ENCODE measurements at regions not wholly inside any gene's neighbourhood (a gene's known extent, or its start where the extent isn't known, plus 50 kb on each side); places are given as distances from the start of the nearest gene placed in this dataset.

DNA sequence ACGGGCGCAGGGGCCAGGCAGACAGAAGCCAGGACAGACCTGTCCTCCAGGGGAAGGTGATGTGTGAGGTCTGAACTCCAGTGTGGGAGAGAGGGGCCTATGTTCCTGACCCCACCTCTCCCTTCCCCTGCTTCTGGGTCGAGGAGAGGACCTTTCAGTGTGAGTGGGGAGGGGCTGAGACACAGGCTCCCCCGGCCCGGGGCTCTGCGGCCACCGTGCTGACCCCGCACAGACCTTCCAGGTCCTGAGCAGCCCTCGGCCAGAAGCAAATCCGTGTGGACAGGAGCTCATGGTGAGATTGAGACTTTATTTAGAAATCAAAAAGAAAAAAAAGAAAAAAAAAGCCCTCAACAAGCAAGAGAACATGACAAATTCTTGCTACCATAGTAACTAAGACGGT is 680.5 kb downstream of the BRD1 start:
- no peak overlapping the region for H2BK12ac ChIP-seq (ENCODE audit: low read length)
- WGBS, 2 donors (ENCODE audit: extremely low coverage in 2 of 2, insufficient read length in 2 of 2, insufficient replicate concordance in 1 of 2), result no CpG with 5 or more reads among the region's 11 CpGs
- peak overlapping the region; percentile 33 for H3K9ac ChIP-seq (ENCODE audit: low read depth, low read length, poor library complexity)
- no peak overlapping the region for H2AK5ac ChIP-seq (ENCODE audit: low read depth, low read length)
- peak overlapping the region; percentile 61 for H3K18ac ChIP-seq (ENCODE audit: low read length)
- H3K36me3 ChIP-seq (replicated peaks in 1 of 2; ENCODE audit: control insufficient read depth in 2 of 2, insufficient read depth in 2 of 2, low read length in 2 of 2), result no peaks in the 10 kb centered on the region
- H3K4me3 ChIP-seq (ENCODE audit: low read length in 2 of 2), result no peak overlapping the region
- no peak overlapping the region for H3K23ac ChIP-seq (ENCODE audit: low read depth, low read length, poor library complexity)
- H2BK120ac ChIP-seq (ENCODE audit: low read depth, low read length), result no peak overlapping the region
- no peaks in the 10 kb centered on the region for H3K79me1 ChIP-seq (ENCODE audit: low read depth, low read length)
- no peak overlapping the region for H2AFZ ChIP-seq (ENCODE audit: low read length)
- H2BK5ac ChIP-seq (ENCODE audit: low read length), result peak overlapping the region; percentile 73
- no peak overlapping the region for H3K4ac ChIP-seq (ENCODE audit: low read length)
- no peak overlapping the region for H4K91ac ChIP-seq (ENCODE audit: low read depth, low read length, poor library complexity)
- no peak overlapping the region for H3K14ac ChIP-seq (ENCODE audit: low read length)
- no peaks in the 10 kb centered on the region for H3K27me3 ChIP-seq (ENCODE audit: control insufficient read depth in 3 of 3, insufficient read depth in 3 of 3, low read depth in 1 of 3, low read length in 3 of 3)
- no peaks in the 10 kb centered on the region for H3K9me3 ChIP-seq (replicated peaks in 1 of 2; ENCODE audit: control insufficient read depth in 2 of 2, insufficient read depth in 1 of 2, low read depth in 1 of 2, low read length in 2 of 2)
- no peak for DNase-seq (ENCODE audit: low spot score)
- peaks cover 0 to 17% of the 10 kb centered on the region in 2 donors for H3K4me1 ChIP-seq (ENCODE audit: control insufficient read depth in 2 of 2, insufficient read depth in 1 of 2, low read depth in 1 of 2, low read length in 2 of 2)
- H3K27ac ChIP-seq (replicated peaks; ENCODE audit: low read length), result no peak overlapping the region
- no peak overlapping the region for H3K4me2 ChIP-seq (ENCODE audit: insufficient read depth, low read length, poor library complexity, severe bottlenecking)
- H2BK15ac ChIP-seq (ENCODE audit: low read length), result peak overlapping the region; percentile 39
- H4K8ac ChIP-seq (ENCODE audit: low read depth, low read length), result no peak overlapping the region

- Histone ChIP-seq H3K27ac (replicated peaks; ENCODE audit: low read length) (no peak overlapping the region), H2AK5ac (ENCODE audit: low read depth, low read length) (peak overlapping the region; percentile 32), H3K4me2 (ENCODE audit: insufficient read depth, low read length, poor library complexity, severe bottlenecking) (no peak overlapping the region), H2BK5ac (ENCODE audit: low read length) (peak overlapping the region; percentile 73), H3K18ac (ENCODE audit: low read length) (peak overlapping the region; percentile 61), H2AFZ (ENCODE audit: low read length) (no peak overlapping the region), H3K4me3 (ENCODE audit: low read length in 2 of 2) (no peak overlapping the region), H2BK15ac (ENCODE audit: low read length) (no peak overlapping the region), H2BK12ac (ENCODE audit: low read length) (no peak overlapping the region), H4K91ac (ENCODE audit: low read depth, low read length, poor library complexity) (no peak overlapping the region), H3K4ac (ENCODE audit: low read length) (no peak overlapping the region), H3K27me3 (ENCODE audit: control insufficient read depth in 3 of 3, insufficient read depth in 3 of 3, low read depth in 1 of 3, low read length in 3 of 3) (no peaks in the 10 kb centered on the region), H3K14ac (ENCODE audit: low read length) (no peak overlapping the region), H4K8ac (ENCODE audit: low read depth, low read length) (no peak overlapping the region), H3K36me3 (replicated peaks in 1 of 2; ENCODE audit: control insufficient read depth in 2 of 2, insufficient read depth in 2 of 2, low read length in 2 of 2) (no peaks in the 10 kb centered on the region), H3K9ac (ENCODE audit: low read depth, low read length, poor library complexity) (no peak overlapping the region), H3K9me3 (replicated peaks in 1 of 2; ENCODE audit: control insufficient read depth in 2 of 2, insufficient read depth in 1 of 2, low read depth in 1 of 2, low read length in 2 of 2) (no peaks in the 10 kb centered on the region), H3K23ac (ENCODE audit: low read depth, low read length, poor library complexity) (no peak overlapping the region), H2BK120ac (ENCODE audit: low read depth, low read length) (no peak overlapping the region), H3K79me1 (ENCODE audit: low read depth, low read length) (no peaks in the 10 kb centered on the region), H3K4me1 (ENCODE audit: control insufficient read depth in 2 of 2, insufficient read depth in 1 of 2, low read depth in 1 of 2, low read length in 2 of 2) (peaks cover 0 to 11% of the 10 kb centered on the region in 2 donors)
- no CpG with 5 or more reads among the region's 6 CpGs for WGBS, 2 donors (ENCODE audit: extremely low coverage in 2 of 2, insufficient read length in 2 of 2, insufficient replicate concordance in 1 of 2)
- DNase-seq (ENCODE audit: low spot score), result no peak
Observed at GRCh38 chr22:49146511-49146910, 681.2 kb downstream of the BRD1 start.

GRCh38 chr22:49143812-49144211 is 683.9 kb downstream of the BRD1 start:
- no CpG with 5 or more reads among the region's 3 CpGs for WGBS, 2 donors (ENCODE audit: extremely low coverage in 2 of 2, insufficient read length in 2 of 2, insufficient replicate concordance in 1 of 2)

GRCh38 chr22:49142891-49143290 is 684.8 kb downstream of the BRD1 start:
- H3K27me3 ChIP-seq (ENCODE audit: control insufficient read depth in 3 of 3, insufficient read depth in 3 of 3, low read depth in 1 of 3, low read length in 3 of 3), result no peaks in the 10 kb centered on the region
- no peak overlapping the region for H2AK5ac ChIP-seq (ENCODE audit: low read depth, low read length)
- H2AFZ ChIP-seq (ENCODE audit: low read length), result no peak overlapping the region
- no peak for DNase-seq (ENCODE audit: low spot score)
- no peak overlapping the region for H2BK15ac ChIP-seq (ENCODE audit: low read length)
- H3K9me3 ChIP-seq (replicated peaks in 1 of 2; ENCODE audit: control insufficient read depth in 2 of 2, insufficient read depth in 1 of 2, low read depth in 1 of 2, low read length in 2 of 2), result no peaks in the 10 kb centered on the region
- peaks cover 3% of the 10 kb centered on the region for H3K79me1 ChIP-seq (ENCODE audit: low read depth, low read length)
- H4K8ac ChIP-seq (ENCODE audit: low read depth, low read length), result no peak overlapping the region
- H2BK12ac ChIP-seq (ENCODE audit: low read length), result no peak overlapping the region
- H3K36me3 ChIP-seq (replicated peaks in 1 of 2; ENCODE audit: control insufficient read depth in 2 of 2, insufficient read depth in 2 of 2, low read length in 2 of 2), result no peaks in the 10 kb centered on the region
- WGBS, 2 donors (ENCODE audit: extremely low coverage in 2 of 2, insufficient read length in 2 of 2, insufficient replicate concordance in 1 of 2), result no CpG with 5 or more reads among the region's 9 CpGs
- H3K4ac ChIP-seq (ENCODE audit: low read length), result no peak overlapping the region
- H3K4me2 ChIP-seq (ENCODE audit: insufficient read depth, low read length, poor library complexity, severe bottlenecking), result no peak overlapping the region
- H3K9ac ChIP-seq (ENCODE audit: low read depth, low read length, poor library complexity), result no peak overlapping the region
- H2BK5ac ChIP-seq (ENCODE audit: low read length), result no peak overlapping the region
- no peak overlapping the region for H3K27ac ChIP-seq (replicated peaks; ENCODE audit: low read length)
- no peaks in the 10 kb centered on the region for H3K4me1 ChIP-seq (ENCODE audit: control insufficient read depth in 2 of 2, insufficient read depth in 1 of 2, low read depth in 1 of 2, low read length in 2 of 2)
- no peak overlapping the region for H3K4me3 ChIP-seq (ENCODE audit: low read length in 2 of 2)
- no peak overlapping the region for H3K14ac ChIP-seq (ENCODE audit: low read length)
- H2BK120ac ChIP-seq (ENCODE audit: low read depth, low read length), result no peak overlapping the region
- H4K91ac ChIP-seq (ENCODE audit: low read depth, low read length, poor library complexity), result no peak overlapping the region
- H3K18ac ChIP-seq (ENCODE audit: low read length), result peak overlapping the region; percentile 67
- H3K23ac ChIP-seq (ENCODE audit: low read depth, low read length, poor library complexity), result no peak overlapping the region

More at GRCh38 chr22:49143812-49144211, 683.9 kb downstream of the BRD1 start:
- no peak overlapping the region for H4K8ac ChIP-seq (ENCODE audit: low read depth, low read length)
- no peaks in the 10 kb centered on the region for H3K9me3 ChIP-seq (replicated peaks in 1 of 2; ENCODE audit: control insufficient read depth in 2 of 2, insufficient read depth in 1 of 2, low read depth in 1 of 2, low read length in 2 of 2)
- no peak overlapping the region for H2BK5ac ChIP-seq (ENCODE audit: low read length)
- H2AFZ ChIP-seq (ENCODE audit: low read length), result no peak overlapping the region
- no peaks in the 10 kb centered on the region for H3K4me1 ChIP-seq (ENCODE audit: control insufficient read depth in 2 of 2, insufficient read depth in 1 of 2, low read depth in 1 of 2, low read length in 2 of 2)
- H3K9ac ChIP-seq (ENCODE audit: low read depth, low read length, poor library complexity), result no peak overlapping the region
- H3K27me3 ChIP-seq (ENCODE audit: control insufficient read depth in 3 of 3, insufficient read depth in 3 of 3, low read depth in 1 of 3, low read length in 3 of 3), result no peaks in the 10 kb centered on the region
- H3K27ac ChIP-seq (replicated peaks; ENCODE audit: low read length), result no peak overlapping the region
- no peak overlapping the region for H3K4me3 ChIP-seq (ENCODE audit: low read length in 2 of 2)
- no peak overlapping the region for H2BK120ac ChIP-seq (ENCODE audit: low read depth, low read length)
- peaks cover 3% of the 10 kb centered on the region for H3K79me1 ChIP-seq (ENCODE audit: low read depth, low read length)
- no peak overlapping the region for H3K14ac ChIP-seq (ENCODE audit: low read length)
- no peak overlapping the region for H3K23ac ChIP-seq (ENCODE audit: low read depth, low read length, poor library complexity)
- no peak overlapping the region for H2BK12ac ChIP-seq (ENCODE audit: low read length)
- no peak overlapping the region for H2BK15ac ChIP-seq (ENCODE audit: low read length)
- H3K36me3 ChIP-seq (replicated peaks in 1 of 2; ENCODE audit: control insufficient read depth in 2 of 2, insufficient read depth in 2 of 2, low read length in 2 of 2), result no peaks in the 10 kb centered on the region
- no peak overlapping the region for H3K4me2 ChIP-seq (ENCODE audit: insufficient read depth, low read length, poor library complexity, severe bottlenecking)
- H4K91ac ChIP-seq (ENCODE audit: low read depth, low read length, poor library complexity), result no peak overlapping the region
- DNase-seq (ENCODE audit: low spot score), result no peak
- no peak overlapping the region for H2AK5ac ChIP-seq (ENCODE audit: low read depth, low read length)
- H3K18ac ChIP-seq (ENCODE audit: low read length), result no peak overlapping the region
- no peak overlapping the region for H3K4ac ChIP-seq (ENCODE audit: low read length)
